ENCODE measurements at regions not wholly inside any gene's neighbourhood (a gene's known extent, or its start where the extent isn't known, plus 50 kb on each side); places are given as distances from the start of the nearest gene placed in this dataset.

GRCh38 chr1:193841857-193842256 lies 655.4 kb upstream of the B3GALT2 start:
- no peaks in the 10 kb centered on the region for H4K20me1 ChIP-seq (ENCODE audit: low read depth)
- H2AFZ ChIP-seq (replicated peaks): no peak overlapping the region
- no peak overlapping the region for H3K4me2 ChIP-seq
- H3K9ac ChIP-seq: no peak overlapping the region
- TF ChIP-seq CTCF (IDR thresholded peaks at IDR 0.05) (no peak), EZH2 (IDR thresholded peaks at IDR 0.05) (no peak), EZH2phosphoT487 (IDR thresholded peaks at IDR 0.05) (no peak)
- H3K4me3 ChIP-seq: no peak overlapping the region
- H3K4me3 Mint-ChIP-seq: no peak overlapping the region
- H3F3A ChIP-seq (ENCODE audit: low read depth): no peaks in the 10 kb centered on the region
- peaks cover 3% of the 10 kb centered on the region for H3K4me1 Mint-ChIP-seq
- H3K9me3 ChIP-seq (ENCODE audit: low read depth): no peaks in the 10 kb centered on the region
- H3K27ac Mint-ChIP-seq: no peak overlapping the region
- no peak overlapping the region for H3K27ac ChIP-seq
- no peaks in the 10 kb centered on the region for H3K9me3 Mint-ChIP-seq
- H3K36me3 Mint-ChIP-seq: no peaks in the 10 kb centered on the region
- no peaks in the 10 kb centered on the region for H3K36me3 ChIP-seq
- H3K4me1 ChIP-seq: no peaks in the 10 kb centered on the region
- H3K79me2 ChIP-seq (ENCODE audit: low read depth): no peaks in the 10 kb centered on the region
- DNase-seq (ENCODE audit: low spot score): no peak
- no peaks in the 10 kb centered on the region for H3K27me3 Mint-ChIP-seq (ENCODE audit: insufficient read depth, low read depth)
- no peaks in the 10 kb centered on the region for H3K27me3 ChIP-seq

GRCh38 chr1:193831465-193831864 lies 645.1 kb upstream of the B3GALT2 start:
- no peaks in the 10 kb centered on the region for H3K4me1 ChIP-seq

GRCh38 chr1:193827516-193827915 lies 641.1 kb upstream of the B3GALT2 start:
- H3K36me3 ChIP-seq: no peaks in the 10 kb centered on the region
- no peaks in the 10 kb centered on the region for H3F3A ChIP-seq (ENCODE audit: low read depth)
- H3K27me3 ChIP-seq: no peaks in the 10 kb centered on the region
- no peaks in the 10 kb centered on the region for H3K9me3 ChIP-seq (ENCODE audit: low read depth)
- H3K4me3 Mint-ChIP-seq: no peak overlapping the region
- H3K27me3 Mint-ChIP-seq (ENCODE audit: insufficient read depth, low read depth): no peaks in the 10 kb centered on the region
- H3K27ac Mint-ChIP-seq: no peak overlapping the region
- H3K4me3 ChIP-seq: no peak overlapping the region
- H4K20me1 ChIP-seq (ENCODE audit: low read depth): no peaks in the 10 kb centered on the region
- no peaks in the 10 kb centered on the region for H3K4me1 Mint-ChIP-seq
- H3K9me3 Mint-ChIP-seq: peaks cover 10% of the 10 kb centered on the region
- no peak overlapping the region for H3K9ac ChIP-seq
- H3K4me1 ChIP-seq: no peaks in the 10 kb centered on the region
- DNase-seq (ENCODE audit: low spot score): no peak
- no peak overlapping the region for H3K4me2 ChIP-seq
- TF ChIP-seq EZH2phosphoT487 (IDR thresholded peaks at IDR 0.05) (no peak), CTCF (IDR thresholded peaks at IDR 0.05) (no peak), EZH2 (IDR thresholded peaks at IDR 0.05) (no peak)
- no peaks in the 10 kb centered on the region for H3K36me3 Mint-ChIP-seq
- no peaks in the 10 kb centered on the region for H3K79me2 ChIP-seq (ENCODE audit: low read depth)
- no peak overlapping the region for H2AFZ ChIP-seq (replicated peaks)
- no peak overlapping the region for H3K27ac ChIP-seq

More at GRCh38 chr1:193831465-193831864, 645.1 kb upstream of the B3GALT2 start:
- Histone ChIP-seq H3F3A (ENCODE audit: low read depth) (no peaks in the 10 kb centered on the region), H3K27me3 (no peaks in the 10 kb centered on the region), H2AFZ (replicated peaks) (no peak overlapping the region), H3K4me2 (no peak overlapping the region), H3K27ac (no peak overlapping the region), H3K36me3 (no peaks in the 10 kb centered on the region), H3K9me3 (ENCODE audit: low read depth) (no peaks in the 10 kb centered on the region), H4K20me1 (ENCODE audit: low read depth) (no peaks in the 10 kb centered on the region), H3K9ac (no peak overlapping the region), H3K4me3 (no peak overlapping the region), H3K79me2 (ENCODE audit: low read depth) (no peaks in the 10 kb centered on the region)
- no peaks in the 10 kb centered on the region for H3K36me3 Mint-ChIP-seq
- H3K27ac Mint-ChIP-seq: no peak overlapping the region
- no peaks in the 10 kb centered on the region for H3K4me1 Mint-ChIP-seq
- TF ChIP-seq EZH2phosphoT487 (IDR thresholded peaks at IDR 0.05): no peak
- no peak overlapping the region for H3K4me3 Mint-ChIP-seq
- DNase-seq (ENCODE audit: low spot score): no peak
- H3K9me3 Mint-ChIP-seq: peaks cover 7% of the 10 kb centered on the region
- no peaks in the 10 kb centered on the region for H3K27me3 Mint-ChIP-seq (ENCODE audit: insufficient read depth, low read depth)

- no peaks in the 10 kb centered on the region for H3K9me3 ChIP-seq (ENCODE audit: low read depth)
- Mint-ChIP-seq H3K27ac (no peak overlapping the region), H3K9me3 (peaks cover 3% of the 10 kb centered on the region), H3K36me3 (no peaks in the 10 kb centered on the region), H3K4me3 (no peak overlapping the region), H3K27me3 (ENCODE audit: insufficient read depth, low read depth) (no peaks in the 10 kb centered on the region), H3K4me1 (no peaks in the 10 kb centered on the region)
- H3K4me3 ChIP-seq: no peak overlapping the region
- no peaks in the 10 kb centered on the region for H4K20me1 ChIP-seq (ENCODE audit: low read depth)
- no peak overlapping the region for H2AFZ ChIP-seq (replicated peaks)
- no peak overlapping the region for H3K9ac ChIP-seq
- H3K4me2 ChIP-seq: no peak overlapping the region
- H3K36me3 ChIP-seq: no peaks in the 10 kb centered on the region
- TF ChIP-seq EZH2phosphoT487 (IDR thresholded peaks at IDR 0.05) (no peak), EZH2 (IDR thresholded peaks at IDR 0.05) (no peak), CTCF (IDR thresholded peaks at IDR 0.05) (no peak)
- no peak for DNase-seq (ENCODE audit: low spot score)
- no peaks in the 10 kb centered on the region for H3K27me3 ChIP-seq
- no peaks in the 10 kb centered on the region for H3K79me2 ChIP-seq (ENCODE audit: low read depth)
- H3F3A ChIP-seq (ENCODE audit: low read depth): no peaks in the 10 kb centered on the region
- H3K4me1 ChIP-seq: no peaks in the 10 kb centered on the region
- H3K27ac ChIP-seq: no peak overlapping the region
Observed at GRCh38 chr1:193819376-193819775, 633.0 kb upstream of the B3GALT2 start.

Data from neural progenitor cell (in vitro differentiated cells).